Glutamatergic neuron (in vitro differentiated cells): ENCODE measurements at regions not wholly inside any gene's neighbourhood (a gene's known extent, or its start where the extent isn't known, plus 50 kb on each side); places are given as distances from the start of the nearest gene placed in this dataset.

Experiments used
- DNase-seq: peaks from one replicate; pipeline ENCODE4 v3.0.0; 2022
- H3K27ac Mint-ChIP-seq: one replicate; pipeline ENCODE4 v1.8.0; 2020; ENCODE audit warnings: mild to moderate bottlenecking, mixed read lengths, inconsistent platforms; ENCODE audit not compliant: unreplicated experiment
- H3K27me3 Mint-ChIP-seq: one replicate; pipeline ENCODE4 v1.8.0; 2020; ENCODE audit warnings: mild to moderate bottlenecking, moderate library complexity, mixed read lengths, inconsistent platforms; ENCODE audit not compliant: unreplicated experiment
- H3K36me3 Mint-ChIP-seq: one replicate; pipeline ENCODE4 v1.8.0; 2020; ENCODE audit warnings: mild to moderate bottlenecking, mixed read lengths, inconsistent platforms; ENCODE audit not compliant: unreplicated experiment
- H3K4me1 Mint-ChIP-seq: one replicate; pipeline ENCODE4 v1.8.0; 2020; ENCODE audit warnings: mild to moderate bottlenecking, low read depth, mixed read lengths, inconsistent platforms; ENCODE audit not compliant: unreplicated experiment
- H3K4me3 Mint-ChIP-seq: one replicate; pipeline ENCODE4 v1.8.0; 2020; ENCODE audit warnings: mild to moderate bottlenecking, mixed read lengths, inconsistent platforms; ENCODE audit not compliant: unreplicated experiment
- H3K9me3 Mint-ChIP-seq: one replicate; pipeline ENCODE4 v1.8.0; 2020; ENCODE audit warnings: mild to moderate bottlenecking, moderate library complexity, mixed read lengths, inconsistent platforms; ENCODE audit not compliant: unreplicated experiment
- TF ChIP-seq, protein P1 (sequence below): fragments of 200-600 bp; sonication (generic); IDR thresholded peaks from one replicate; pipeline ENCODE4 v1.5.0; 2021; ENCODE audit not compliant: partially characterized antibody, unreplicated experiment

GRCh38 chr13:112247471-112248405 is 128.4 kb upstream of the SPACA7 start:
- H3K9me3 Mint-ChIP-seq = peaks cover 3% of the 10 kb centered on the region
- no peak overlapping the region for H3K4me3 Mint-ChIP-seq
- peaks cover 7% of the 10 kb centered on the region for H3K4me1 Mint-ChIP-seq
- TF ChIP-seq, protein P1, sequence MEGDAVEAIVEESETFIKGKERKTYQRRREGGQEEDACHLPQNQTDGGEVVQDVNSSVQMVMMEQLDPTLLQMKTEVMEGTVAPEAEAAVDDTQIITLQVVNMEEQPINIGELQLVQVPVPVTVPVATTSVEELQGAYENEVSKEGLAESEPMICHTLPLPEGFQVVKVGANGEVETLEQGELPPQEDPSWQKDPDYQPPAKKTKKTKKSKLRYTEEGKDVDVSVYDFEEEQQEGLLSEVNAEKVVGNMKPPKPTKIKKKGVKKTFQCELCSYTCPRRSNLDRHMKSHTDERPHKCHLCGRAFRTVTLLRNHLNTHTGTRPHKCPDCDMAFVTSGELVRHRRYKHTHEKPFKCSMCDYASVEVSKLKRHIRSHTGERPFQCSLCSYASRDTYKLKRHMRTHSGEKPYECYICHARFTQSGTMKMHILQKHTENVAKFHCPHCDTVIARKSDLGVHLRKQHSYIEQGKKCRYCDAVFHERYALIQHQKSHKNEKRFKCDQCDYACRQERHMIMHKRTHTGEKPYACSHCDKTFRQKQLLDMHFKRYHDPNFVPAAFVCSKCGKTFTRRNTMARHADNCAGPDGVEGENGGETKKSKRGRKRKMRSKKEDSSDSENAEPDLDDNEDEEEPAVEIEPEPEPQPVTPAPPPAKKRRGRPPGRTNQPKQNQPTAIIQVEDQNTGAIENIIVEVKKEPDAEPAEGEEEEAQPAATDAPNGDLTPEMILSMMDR = no peak
- peaks cover 7% of the 10 kb centered on the region for H3K27me3 Mint-ChIP-seq
- no peak for DNase-seq
- H3K36me3 Mint-ChIP-seq = no peaks in the 10 kb centered on the region
- H3K27ac Mint-ChIP-seq = no peak overlapping the region

DNA sequence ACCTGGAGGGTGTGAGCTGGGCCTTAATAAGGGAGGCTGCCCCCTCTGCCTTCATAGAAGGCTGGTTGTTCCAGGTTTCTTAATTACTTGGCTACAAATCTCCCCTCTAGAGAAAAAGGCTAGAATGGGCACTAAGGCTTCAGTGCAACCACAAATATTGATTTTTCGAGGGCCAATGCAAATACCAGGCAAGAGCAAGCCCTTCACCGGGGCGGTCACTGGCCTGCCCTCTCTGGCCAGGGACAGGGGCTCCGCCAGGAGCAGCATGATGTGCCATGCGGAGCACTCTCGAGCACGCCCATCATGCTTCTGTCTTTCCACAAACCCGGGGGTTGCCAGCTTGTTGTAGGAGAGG is 127.8 kb upstream of the SPACA7 start:
- H3K27me3 Mint-ChIP-seq = peaks cover 7% of the 10 kb centered on the region
- TF ChIP-seq, protein P1 = no peak

GRCh38 chr13:112248862-112249592 is 127.1 kb upstream of the SPACA7 start:
- Mint-ChIP-seq H3K27me3 (peaks cover 9% of the 10 kb centered on the region), H3K9me3 (peaks cover 4% of the 10 kb centered on the region)

More for the DNA sequence above, 127.8 kb upstream of the SPACA7 start:
- no peak overlapping the region for H3K4me3 Mint-ChIP-seq
- H3K4me1 Mint-ChIP-seq = peaks cover 7% of the 10 kb centered on the region
- no peak for DNase-seq
- H3K9me3 Mint-ChIP-seq = peaks cover 4% of the 10 kb centered on the region
- no peak overlapping the region for H3K27ac Mint-ChIP-seq
- no peaks in the 10 kb centered on the region for H3K36me3 Mint-ChIP-seq

GRCh38 chr13:112249644-112250610 is 126.2 kb upstream of the SPACA7 start:
- no peak overlapping the region for H3K4me3 Mint-ChIP-seq
- TF ChIP-seq, protein P1 = no peak
- peaks cover under 1% of the 10 kb centered on the region for H3K36me3 Mint-ChIP-seq

More at GRCh38 chr13:112248862-112249592, 127.1 kb upstream of the SPACA7 start:
- Mint-ChIP-seq H3K36me3 (no peaks in the 10 kb centered on the region), H3K4me3 (no peak overlapping the region), H3K27ac (no peak overlapping the region), H3K4me1 (peaks cover 7% of the 10 kb centered on the region)
- TF ChIP-seq, protein P1 = no peak
- no peak for DNase-seq

More at GRCh38 chr13:112249644-112250610, 126.2 kb upstream of the SPACA7 start:
- peaks cover 4% of the 10 kb centered on the region for H3K9me3 Mint-ChIP-seq
- peaks cover 10% of the 10 kb centered on the region for H3K27me3 Mint-ChIP-seq
- peaks cover 7% of the 10 kb centered on the region for H3K4me1 Mint-ChIP-seq
- DNase-seq = no peak
- no peak overlapping the region for H3K27ac Mint-ChIP-seq
